ENCODE measurements at regions not wholly inside any gene's neighbourhood (a gene's known extent, or its start where the extent isn't known, plus 50 kb on each side); places are given as distances from the start of the nearest gene placed in this dataset.

DNA sequence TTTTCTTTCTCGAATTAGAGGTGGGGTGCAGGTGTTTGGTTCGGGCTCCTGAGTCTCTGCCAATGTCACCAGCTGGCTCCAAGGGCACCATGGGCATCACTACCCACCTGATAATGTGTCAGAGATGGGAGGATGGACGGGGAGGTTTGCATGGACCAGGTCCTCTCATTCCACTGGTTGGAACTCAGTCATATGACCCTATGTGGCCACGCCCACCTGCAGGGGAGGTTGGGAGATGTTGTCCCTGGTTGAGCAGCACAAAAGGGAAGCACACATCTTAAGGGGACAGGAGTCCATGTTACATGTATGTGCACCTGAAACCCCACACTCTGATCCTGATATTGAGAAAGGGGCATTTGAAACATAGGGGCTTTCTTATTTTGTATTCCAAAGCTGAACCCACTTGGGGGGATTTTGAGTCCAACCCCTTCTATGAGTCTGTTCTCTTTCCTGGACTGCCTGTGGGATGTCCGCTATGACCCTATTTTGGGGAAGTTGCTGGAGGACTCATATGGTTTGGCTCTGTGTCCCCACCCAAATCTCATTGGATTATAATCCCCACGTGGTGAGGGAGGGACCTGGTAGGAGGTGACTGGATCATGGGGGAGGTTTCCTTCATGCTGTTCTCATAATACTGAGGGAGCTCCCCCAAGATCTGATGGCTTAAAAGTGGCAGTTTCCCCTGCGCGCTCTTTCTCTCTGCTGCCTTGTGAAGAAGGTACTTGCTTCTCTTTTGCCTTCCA, 66.9 kb upstream of the BAIAP2L1 start:
- Mint-ChIP-seq H3K4me1 (ENCODE audit: low read depth in 2 of 2) (peaks cover 4% of the 10 kb centered on the region in 2 donors), H3K9me3 (no peaks in the 10 kb centered on the region), H3K27me3 (peaks cover 15 to 17% of the 10 kb centered on the region in 2 donors), H3K27ac (no peak overlapping the region), H3K4me3 (no peak overlapping the region), H3K36me3 (no peaks in the 10 kb centered on the region)
- DNase-seq (ENCODE audit: low spot score) (no peak), ATAC-seq (peak in 1 of 2 donors; percentile 37)

GRCh38 chr7:98465022-98465421, 64.1 kb upstream of the BAIAP2L1 start:
- Mint-ChIP-seq H3K4me3 (no peak overlapping the region), H3K4me1 (ENCODE audit: low read depth in 2 of 2) (no peaks in the 10 kb centered on the region), H3K27me3 (peaks cover 0 to 7% of the 10 kb centered on the region in 2 donors), H3K9me3 (no peaks in the 10 kb centered on the region), H3K36me3 (no peaks in the 10 kb centered on the region), H3K27ac (no peak overlapping the region)
- ATAC-seq (no peak), DNase-seq (ENCODE audit: low spot score) (no peak)

DNA sequence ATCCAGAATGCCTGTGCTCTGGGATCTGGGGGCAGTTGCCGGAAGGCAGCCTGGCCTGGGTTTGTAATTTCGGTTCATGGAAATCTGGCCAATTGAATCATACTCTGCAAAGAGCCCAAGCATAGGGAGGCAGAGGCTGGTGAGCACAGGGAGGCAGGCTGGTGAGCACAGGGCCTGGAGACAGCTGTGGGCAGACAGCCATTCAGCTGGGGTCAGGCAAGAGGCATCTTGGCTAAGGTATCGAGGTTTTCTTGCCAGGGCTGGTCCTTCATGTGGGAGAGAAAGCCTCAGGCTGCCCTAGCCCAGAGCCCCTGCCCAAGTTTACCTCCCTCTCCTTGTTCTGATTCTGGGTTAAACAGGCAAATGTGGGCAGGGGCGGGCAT, 63.7 kb upstream of the BAIAP2L1 start:
- Mint-ChIP-seq H3K4me1 (ENCODE audit: low read depth in 2 of 2) (no peaks in the 10 kb centered on the region), H3K36me3 (no peaks in the 10 kb centered on the region), H3K27me3 (peaks cover 0 to 7% of the 10 kb centered on the region in 2 donors), H3K9me3 (no peaks in the 10 kb centered on the region), H3K27ac (no peak overlapping the region), H3K4me3 (no peak overlapping the region)
- ATAC-seq, result no peak
- DNase-seq (ENCODE audit: low spot score), result no peak

GRCh38 chr7:98463837-98464557, 63.1 kb upstream of the BAIAP2L1 start:
- ATAC-seq, result no peak
- no peaks in the 10 kb centered on the region for H3K4me1 Mint-ChIP-seq (ENCODE audit: low read depth in 2 of 2)
- no peaks in the 10 kb centered on the region for H3K9me3 Mint-ChIP-seq
- H3K36me3 Mint-ChIP-seq, result no peaks in the 10 kb centered on the region
- no peak overlapping the region for H3K27ac Mint-ChIP-seq
- no peak overlapping the region for H3K4me3 Mint-ChIP-seq
- no peak for DNase-seq (ENCODE audit: low spot score)
- H3K27me3 Mint-ChIP-seq, result peaks cover 0 to 4% of the 10 kb centered on the region in 2 donors

DNA sequence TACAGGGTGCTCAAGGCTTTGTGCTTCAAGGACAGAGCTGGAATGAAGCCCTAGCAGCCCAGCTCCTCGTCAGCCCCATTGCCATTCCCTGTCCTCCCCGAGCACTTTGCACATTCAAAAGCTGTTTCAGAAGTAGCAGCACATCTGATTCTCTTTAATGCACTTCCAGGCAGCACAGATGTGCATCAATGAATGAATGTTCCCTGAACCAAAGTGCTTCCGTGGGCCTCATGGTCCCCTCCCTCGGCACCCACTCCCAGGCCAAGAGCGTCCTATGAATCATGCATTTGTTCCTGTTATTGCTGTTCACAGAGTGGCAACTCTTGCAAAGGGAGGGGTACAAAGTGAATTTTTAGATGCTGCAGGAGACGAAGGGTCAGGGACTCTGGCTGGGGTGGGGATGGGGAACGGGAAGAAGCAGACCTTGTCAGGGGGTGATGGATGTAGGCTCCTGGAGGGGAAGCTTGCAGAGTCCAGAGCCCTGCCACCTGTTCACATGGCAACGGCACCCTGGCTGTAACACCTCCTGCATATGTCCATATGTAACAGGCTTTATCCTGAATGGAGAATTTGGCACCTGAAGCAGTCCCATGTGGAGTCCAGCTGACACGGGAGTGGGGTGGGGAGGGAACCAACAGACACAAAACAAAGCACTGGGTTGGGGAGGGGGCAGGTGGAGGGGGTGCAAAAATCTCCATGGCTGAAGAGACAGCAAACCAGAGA, 62.2 kb upstream of the BAIAP2L1 start:
- Mint-ChIP-seq H3K27ac (no peak overlapping the region), H3K9me3 (no peaks in the 10 kb centered on the region), H3K4me3 (no peak overlapping the region), H3K27me3 (no peaks in the 10 kb centered on the region), H3K36me3 (no peaks in the 10 kb centered on the region), H3K4me1 (ENCODE audit: low read depth in 2 of 2) (no peaks in the 10 kb centered on the region)
- no peak for DNase-seq (ENCODE audit: low spot score)
- no peak for ATAC-seq

DNA sequence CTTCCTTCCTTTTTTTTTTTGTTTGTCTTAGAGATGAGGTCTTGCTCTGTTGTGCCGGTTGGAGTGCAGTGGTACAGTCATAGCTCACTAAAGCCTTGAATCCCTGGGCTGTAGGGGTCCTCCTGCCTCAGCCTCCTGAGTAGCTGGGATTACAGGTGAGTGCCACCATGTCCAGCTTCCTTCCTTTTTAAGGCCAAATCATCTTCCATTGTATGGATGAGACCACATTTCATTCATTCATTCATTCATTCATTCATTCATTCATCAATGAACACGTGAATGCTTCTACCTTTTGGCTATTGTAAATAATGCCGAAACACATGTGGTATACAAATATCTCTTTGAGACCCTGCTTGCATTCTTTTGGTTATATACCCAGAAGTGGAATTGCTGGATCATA, 60.0 kb upstream of the BAIAP2L1 start:
- no peaks in the 10 kb centered on the region for H3K36me3 Mint-ChIP-seq
- no peaks in the 10 kb centered on the region for H3K27me3 Mint-ChIP-seq
- H3K4me3 Mint-ChIP-seq, result no peak overlapping the region
- H3K27ac Mint-ChIP-seq, result no peak overlapping the region
- no peak for ATAC-seq
- H3K4me1 Mint-ChIP-seq (ENCODE audit: low read depth in 2 of 2), result no peaks in the 10 kb centered on the region
- no peaks in the 10 kb centered on the region for H3K9me3 Mint-ChIP-seq
- DNase-seq (ENCODE audit: low spot score), result no peak

GRCh38 chr7:98459529-98459928, 58.6 kb upstream of the BAIAP2L1 start:
- no peaks in the 10 kb centered on the region for H3K27me3 Mint-ChIP-seq
- no peaks in the 10 kb centered on the region for H3K9me3 Mint-ChIP-seq
- no peaks in the 10 kb centered on the region for H3K36me3 Mint-ChIP-seq
- H3K4me3 Mint-ChIP-seq, result no peak overlapping the region
- ATAC-seq (no peak), DNase-seq (ENCODE audit: low spot score) (no peak)
- H3K4me1 Mint-ChIP-seq (ENCODE audit: low read depth in 2 of 2), result no peaks in the 10 kb centered on the region
- H3K27ac Mint-ChIP-seq, result no peak overlapping the region

DNA sequence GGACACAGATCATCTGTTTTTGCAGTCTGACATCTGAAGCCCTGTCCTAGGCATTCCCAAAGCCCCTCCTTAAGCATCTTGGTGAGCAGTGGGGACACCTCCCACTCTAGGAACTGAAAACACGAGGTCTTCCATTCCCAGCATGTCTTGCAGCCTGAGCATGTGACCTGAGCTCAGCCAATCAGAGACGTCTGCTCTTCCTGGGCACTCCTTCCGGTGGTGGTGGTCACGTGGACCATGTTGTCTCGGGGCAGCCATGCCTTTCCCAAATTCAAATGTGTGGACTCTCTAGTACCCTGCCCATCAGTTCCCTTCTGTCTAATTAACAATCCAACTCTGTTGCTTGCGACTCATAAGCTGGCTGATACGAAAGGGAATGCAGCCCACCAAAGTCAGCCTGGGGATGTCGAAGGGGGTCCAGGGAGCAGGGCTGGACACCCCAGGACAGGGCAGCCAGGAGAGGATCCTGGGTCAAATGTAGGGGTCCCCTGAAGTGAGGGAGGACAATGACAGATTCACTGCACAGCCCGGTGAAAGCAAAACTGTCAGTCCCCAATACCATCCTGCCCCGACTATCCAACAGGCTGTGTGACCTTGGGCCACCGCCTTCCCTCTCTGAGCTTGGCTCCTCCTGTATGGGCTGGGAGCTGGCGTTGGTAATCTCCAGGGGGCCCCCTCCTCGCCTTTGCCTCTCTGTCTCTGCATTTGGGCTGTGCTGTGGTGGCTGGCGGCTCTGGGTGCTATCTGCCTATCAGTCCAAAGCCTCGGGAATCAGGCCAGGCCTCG, 57.4 kb upstream of the BAIAP2L1 start:
- no peaks in the 10 kb centered on the region for H3K9me3 Mint-ChIP-seq
- no peak overlapping the region for H3K27ac Mint-ChIP-seq
- ATAC-seq, result no peak
- no peak overlapping the region for H3K4me3 Mint-ChIP-seq
- no peaks in the 10 kb centered on the region for H3K27me3 Mint-ChIP-seq
- H3K4me1 Mint-ChIP-seq (ENCODE audit: low read depth in 2 of 2), result no peaks in the 10 kb centered on the region
- no peak for DNase-seq (ENCODE audit: low spot score)
- no peaks in the 10 kb centered on the region for H3K36me3 Mint-ChIP-seq

- H3K4me1 Mint-ChIP-seq (ENCODE audit: low read depth in 2 of 2), result no peaks in the 10 kb centered on the region
- H3K4me3 Mint-ChIP-seq, result no peak overlapping the region
- no peaks in the 10 kb centered on the region for H3K9me3 Mint-ChIP-seq
- H3K36me3 Mint-ChIP-seq, result no peaks in the 10 kb centered on the region
- H3K27ac Mint-ChIP-seq, result no peak overlapping the region
- no peak for DNase-seq (ENCODE audit: low spot score)
- H3K27me3 Mint-ChIP-seq, result no peaks in the 10 kb centered on the region
- no peak for ATAC-seq
These were observed 56.0 kb upstream of the BAIAP2L1 start for GRCh38 chr7:98456866-98457265.

GRCh38 chr7:98452791-98453190, 51.9 kb upstream of the BAIAP2L1 start:
- DNase-seq (ENCODE audit: low spot score) (no peak), ATAC-seq (no peak)
- no peak overlapping the region for H3K4me3 Mint-ChIP-seq
- no peaks in the 10 kb centered on the region for H3K9me3 Mint-ChIP-seq
- no peaks in the 10 kb centered on the region for H3K4me1 Mint-ChIP-seq (ENCODE audit: low read depth in 2 of 2)
- H3K36me3 Mint-ChIP-seq, result no peaks in the 10 kb centered on the region
- H3K27ac Mint-ChIP-seq, result no peak overlapping the region
- no peaks in the 10 kb centered on the region for H3K27me3 Mint-ChIP-seq
